Brain pericyte (primary cell): ENCODE measurements at regions not wholly inside any gene's neighbourhood (a gene's known extent, or its start where the extent isn't known, plus 50 kb on each side); places are given as distances from the start of the nearest gene placed in this dataset.
"Not testable (repeated sequence)": the region's sequence is repeated elsewhere in the genome, so short reads cannot be mapped to it uniquely, and the experiment has no call there.

Experiments used
- DNase-seq: peaks from one replicate; pipeline ENCODE4 v3.0.0-alpha.2; 2012; ENCODE audit warnings: low read depth, low spot score

- not testable (repeated sequence) for DNase-seq
Observed at GRCh38 chr15:98088307-98088945, 127.9 kb downstream of the ARRDC4 start.

- not testable (repeated sequence) for DNase-seq
Observed at GRCh38 chr15:98089352-98089751, 128.8 kb downstream of the ARRDC4 start.

GRCh38 chr15:98097986-98098385 is 137.5 kb downstream of the ARRDC4 start:
- not testable (repeated sequence) for DNase-seq

GRCh38 chr15:98100606-98101005 is 140.1 kb downstream of the ARRDC4 start:
- not testable (repeated sequence) for DNase-seq

- no peak for DNase-seq
Observed at GRCh38 chr15:98103570-98103969, 143.1 kb downstream of the ARRDC4 start.

GRCh38 chr15:98104386-98105151 is 144.1 kb downstream of the ARRDC4 start:
- not testable (repeated sequence) for DNase-seq

- not testable (repeated sequence) for DNase-seq
Observed at GRCh38 chr15:98106615-98107194, 146.2 kb downstream of the ARRDC4 start.

GRCh38 chr15:98111806-98112205 is 151.3 kb downstream of the ARRDC4 start:
- no peak for DNase-seq

GRCh38 chr15:98113327-98113726 is 152.8 kb downstream of the ARRDC4 start:
- no peak for DNase-seq

- DNase-seq: no peak
Observed at GRCh38 chr15:98120561-98120960, 160.1 kb downstream of the ARRDC4 start.

- no peak for DNase-seq
Observed at GRCh38 chr15:98121536-98121935, 161.0 kb downstream of the ARRDC4 start.

- DNase-seq: no peak
Observed at GRCh38 chr15:98121957-98122356, 161.5 kb downstream of the ARRDC4 start.

GRCh38 chr15:98123297-98123696 is 162.8 kb downstream of the ARRDC4 start:
- DNase-seq: no peak

GRCh38 chr15:98123834-98124233 is 163.3 kb downstream of the ARRDC4 start:
- DNase-seq: no peak

GRCh38 chr15:98124581-98124980 is 164.1 kb downstream of the ARRDC4 start:
- no peak for DNase-seq

GRCh38 chr15:98126326-98127085 is 166.0 kb downstream of the ARRDC4 start:
- no peak for DNase-seq

- no peak for DNase-seq
Observed at GRCh38 chr15:98127586-98127985, 167.1 kb downstream of the ARRDC4 start.

GRCh38 chr15:98131924-98132323 is 171.4 kb downstream of the ARRDC4 start:
- DNase-seq: no peak

GRCh38 chr15:98134905-98135304 is 174.4 kb downstream of the ARRDC4 start:
- DNase-seq: no peak

GRCh38 chr15:98138910-98139309 is 178.4 kb downstream of the ARRDC4 start:
- DNase-seq: no peak

GRCh38 chr15:98139337-98139736 is 178.8 kb downstream of the ARRDC4 start:
- DNase-seq: no peak

- no peak for DNase-seq
Observed at GRCh38 chr15:98142572-98142971, 182.1 kb downstream of the ARRDC4 start.
